Body of pancreas (tissue), 4 donors: ENCODE measurements at regions not wholly inside any gene's neighbourhood (a gene's known extent, or its start where the extent isn't known, plus 50 kb on each side); places are given as distances from the start of the nearest gene placed in this dataset.

Experiments used
- ATAC-seq: fragments of 150-250 bp; one replicate; pipeline ENCODE4 v1.9.1; 2016
- DNase-seq, 4 donors: peaks; one replicate each; pipeline ENCODE4 v3.0.0-alpha.2; 2019
- H3K27ac ChIP-seq, 4 donors: fragments of 200-600 bp; sonication (generic); 1 replicate in 3 of 4; 2 replicates in 1 of 4; pipeline versions ENCODE4 v1.5.1 to v1.6.1; 2016 to 2019; ENCODE audit warnings: mild to moderate bottlenecking in 1 of 4, mixed read lengths in 1 of 4, moderate library complexity in 1 of 4
- H3K27me3 ChIP-seq, 2 donors: fragments of 200-600 bp; sonication (generic); one replicate each; pipeline ENCODE4 v1.6.0; 2016; ENCODE audit warnings: mild to moderate bottlenecking in 1 of 2
- H3K36me3 ChIP-seq, 2 donors: fragments of 200-600 bp; sonication (generic); replicated peaks in 1 of 2; 2 replicates each; pipeline ENCODE4 v1.5.1; 2016; ENCODE audit warnings: low read depth in 2 of 2; ENCODE audit not compliant: insufficient read depth in 1 of 2
- H3K4me1 ChIP-seq: fragments of 200-600 bp; sonication (generic); one replicate; pipeline ENCODE4 v1.6.0; 2016
- H3K4me3 ChIP-seq, 2 donors: fragments of 200-600 bp; sonication (generic); 1 replicate in 1 of 2; 2 replicates in 1 of 2; pipeline ENCODE4 v1.5.1; 2016 to 2019
- H3K9me3 ChIP-seq, 3 donors: fragments of 200-600 bp; sonication (generic); 1 replicate in 2 of 3; 2 replicates in 1 of 3; pipeline ENCODE4 v1.5.1; 2016
- POLR2A ChIP-seq, 3 donors: fragments of 450-650 bp; IDR thresholded peaks; one replicate each; pipeline ENCODE4 v1.6.1; 2016; ENCODE audit warnings: antibody characterized with exemption in 3 of 3, mild to moderate bottlenecking in 2 of 3
- WGBS, 2 donors: methylation state at CpG; one replicate each; pipeline ENCODE4 v1.1.5; 2017; 5-methylcytosine and 5-hydroxymethylcytosine counted together
- intact Hi-C: fragments of 100-400 bp; cut with DNase I; formaldehyde crosslinking; loops from one replicate; pipeline ENCODE4 v1.15.1; 2023
- TF ChIP-seq, protein P1 (sequence below), 7 experiments: fragments of 450-650 bp in 4 of 7; fragments of 200-600 bp in 3 of 7; sonication (generic) in 3 of 7; IDR thresholded peaks; one replicate each; pipeline ENCODE4 v1.5.1; 2016 to 2019; ENCODE audit warnings: antibody characterized with exemption in 7 of 7

DNA sequence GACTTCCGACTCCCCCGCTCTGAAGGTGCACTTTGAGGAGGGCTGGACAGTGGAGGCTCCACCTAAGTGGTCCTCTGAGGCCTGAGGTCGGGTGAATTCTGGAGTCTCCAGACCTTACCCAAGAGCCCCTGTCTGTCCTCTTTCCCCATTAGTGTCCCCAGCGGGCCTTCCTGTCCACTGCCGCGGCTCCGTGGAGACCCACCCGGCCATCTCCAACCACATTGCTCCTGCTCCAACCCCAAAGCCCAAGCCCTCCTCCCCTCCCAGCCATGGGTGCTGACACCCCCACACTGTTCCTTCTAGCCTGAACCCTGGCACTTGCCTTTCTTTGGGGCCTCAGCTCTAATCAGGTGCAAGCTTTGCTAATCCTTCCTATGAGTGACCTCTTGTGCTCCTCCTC lies 283.1 kb upstream of the TNRC6C start:
- no peaks in the 10 kb centered on the region for H3K36me3 ChIP-seq
- WGBS, 2 donors, result 80 to 81% methylated on average over 8 of the region's 8 CpGs
- no peak overlapping the region for H3K27ac ChIP-seq
- DNase-seq (no peak), ATAC-seq (no peak)
- no peak overlapping the region for H3K4me3 ChIP-seq
- peaks cover 0 to 6% of the 10 kb centered on the region in 2 donors for H3K27me3 ChIP-seq
- TF ChIP-seq POLR2A (IDR thresholded peaks at IDR 0.05), result no peak
- TF ChIP-seq, protein P1, sequence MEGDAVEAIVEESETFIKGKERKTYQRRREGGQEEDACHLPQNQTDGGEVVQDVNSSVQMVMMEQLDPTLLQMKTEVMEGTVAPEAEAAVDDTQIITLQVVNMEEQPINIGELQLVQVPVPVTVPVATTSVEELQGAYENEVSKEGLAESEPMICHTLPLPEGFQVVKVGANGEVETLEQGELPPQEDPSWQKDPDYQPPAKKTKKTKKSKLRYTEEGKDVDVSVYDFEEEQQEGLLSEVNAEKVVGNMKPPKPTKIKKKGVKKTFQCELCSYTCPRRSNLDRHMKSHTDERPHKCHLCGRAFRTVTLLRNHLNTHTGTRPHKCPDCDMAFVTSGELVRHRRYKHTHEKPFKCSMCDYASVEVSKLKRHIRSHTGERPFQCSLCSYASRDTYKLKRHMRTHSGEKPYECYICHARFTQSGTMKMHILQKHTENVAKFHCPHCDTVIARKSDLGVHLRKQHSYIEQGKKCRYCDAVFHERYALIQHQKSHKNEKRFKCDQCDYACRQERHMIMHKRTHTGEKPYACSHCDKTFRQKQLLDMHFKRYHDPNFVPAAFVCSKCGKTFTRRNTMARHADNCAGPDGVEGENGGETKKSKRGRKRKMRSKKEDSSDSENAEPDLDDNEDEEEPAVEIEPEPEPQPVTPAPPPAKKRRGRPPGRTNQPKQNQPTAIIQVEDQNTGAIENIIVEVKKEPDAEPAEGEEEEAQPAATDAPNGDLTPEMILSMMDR (IDR thresholded peaks at IDR 0.05), result no peak
- intact Hi-C loops, result no loop called here
- no peaks in the 10 kb centered on the region for H3K9me3 ChIP-seq
- H3K4me1 ChIP-seq, result no peaks in the 10 kb centered on the region

DNA sequence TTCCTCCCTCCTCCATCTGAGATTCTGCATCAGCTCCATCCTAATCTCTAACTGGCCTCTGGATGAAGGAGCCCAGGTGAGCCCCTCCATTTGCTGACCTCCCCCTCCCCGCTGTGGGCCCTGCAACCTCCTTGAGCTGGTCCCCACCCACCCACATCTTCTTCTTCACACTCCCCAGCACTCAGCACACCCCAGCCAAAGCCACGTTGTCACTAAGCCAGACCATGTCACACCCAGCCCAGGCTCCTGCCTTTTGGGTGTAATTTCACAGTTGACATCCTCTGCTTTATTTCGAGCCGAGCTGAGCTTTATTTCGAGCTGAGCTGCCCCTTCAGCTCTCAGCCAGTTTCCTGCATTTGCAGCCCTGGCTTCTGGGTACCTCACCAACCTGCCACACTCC lies 282.7 kb upstream of the TNRC6C start:
- peaks cover 0 to 6% of the 10 kb centered on the region in 2 donors for H3K27me3 ChIP-seq
- ATAC-seq (no peak), DNase-seq (no peak)
- no peak overlapping the region for H3K27ac ChIP-seq
- TF ChIP-seq, protein P1 (IDR thresholded peaks at IDR 0.05), result no peak
- no peak for TF ChIP-seq POLR2A (IDR thresholded peaks at IDR 0.05)
- no peaks in the 10 kb centered on the region for H3K4me1 ChIP-seq
- 30 to 48% methylated on average over 5 of the region's 5 CpGs for WGBS, 2 donors
- no peaks in the 10 kb centered on the region for H3K36me3 ChIP-seq
- intact Hi-C loops, result no loop called here
- no peak overlapping the region for H3K4me3 ChIP-seq
- no peaks in the 10 kb centered on the region for H3K9me3 ChIP-seq

DNA sequence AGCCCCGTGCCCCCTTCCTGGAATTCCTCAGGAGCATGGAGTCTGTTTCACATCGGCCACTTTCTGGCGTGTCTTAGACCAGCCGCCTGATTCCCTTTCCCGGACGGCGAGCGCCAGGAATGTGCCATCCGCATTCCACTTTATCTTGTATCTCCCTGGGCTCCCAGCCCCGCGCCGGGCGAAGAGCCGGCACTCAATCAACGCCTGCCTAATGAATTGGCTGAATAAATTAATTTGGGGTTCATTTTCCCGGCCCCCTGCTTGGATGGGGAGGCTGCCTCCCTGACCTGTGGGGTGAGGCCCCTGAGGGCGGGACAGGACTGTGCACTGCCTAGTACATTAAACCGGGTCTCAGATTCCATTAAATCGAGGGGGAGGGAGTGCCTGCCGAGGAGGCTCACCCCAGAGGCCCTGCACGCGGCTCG lies 282.3 kb upstream of the TNRC6C start:
- H3K9me3 ChIP-seq, result no peaks in the 10 kb centered on the region
- intact Hi-C loops, result no loop called here
- ATAC-seq, result no peak
- no peaks in the 10 kb centered on the region for H3K4me1 ChIP-seq
- no peak overlapping the region for H3K27ac ChIP-seq
- 30 to 41% methylated on average over 22 to 23 of the region's 23 CpGs for WGBS, 2 donors
- TF ChIP-seq, protein P1 (IDR thresholded peaks at IDR 0.05), result no peak
- TF ChIP-seq POLR2A (IDR thresholded peaks at IDR 0.05), result no peak
- DNase-seq, result no peak
- no peak overlapping the region for H3K4me3 ChIP-seq
- peaks cover 0 to 6% of the 10 kb centered on the region in 2 donors for H3K27me3 ChIP-seq
- no peaks in the 10 kb centered on the region for H3K36me3 ChIP-seq

DNA sequence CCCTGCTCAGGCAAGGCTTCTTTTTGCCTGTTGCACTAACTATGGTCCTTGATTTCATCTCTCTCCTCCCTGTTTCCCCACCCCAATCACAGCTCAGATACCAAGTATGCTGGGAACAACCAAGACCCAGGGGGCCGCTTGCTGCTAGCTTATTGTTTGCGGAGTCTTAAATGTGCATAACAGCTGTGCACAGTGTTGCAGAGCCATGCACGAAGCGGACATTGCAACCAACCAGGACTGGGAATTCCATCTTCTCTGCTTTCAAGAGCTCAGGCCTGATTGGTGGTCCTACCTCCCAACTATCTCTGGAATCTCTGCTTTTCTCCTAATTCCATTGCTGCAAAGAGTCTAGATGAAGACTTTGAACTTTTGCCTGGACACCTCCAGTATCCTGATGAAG lies 281.3 kb upstream of the TNRC6C start:
- Histone ChIP-seq H3K36me3 (no peaks in the 10 kb centered on the region), H3K9me3 (no peaks in the 10 kb centered on the region), H3K4me3 (no peak overlapping the region), H3K27ac (no peak overlapping the region), H3K4me1 (no peaks in the 10 kb centered on the region), H3K27me3 (peaks cover 0 to 6% of the 10 kb centered on the region in 2 donors)
- intact Hi-C loops, result no loop called here
- 61 to 67% methylated on average over 4 of the region's 4 CpGs for WGBS, 2 donors
- ATAC-seq, result no peak
- DNase-seq, result no peak
- TF ChIP-seq POLR2A (IDR thresholded peaks at IDR 0.05), result no peak
- TF ChIP-seq, protein P1 (IDR thresholded peaks at IDR 0.05), result no peak

DNA sequence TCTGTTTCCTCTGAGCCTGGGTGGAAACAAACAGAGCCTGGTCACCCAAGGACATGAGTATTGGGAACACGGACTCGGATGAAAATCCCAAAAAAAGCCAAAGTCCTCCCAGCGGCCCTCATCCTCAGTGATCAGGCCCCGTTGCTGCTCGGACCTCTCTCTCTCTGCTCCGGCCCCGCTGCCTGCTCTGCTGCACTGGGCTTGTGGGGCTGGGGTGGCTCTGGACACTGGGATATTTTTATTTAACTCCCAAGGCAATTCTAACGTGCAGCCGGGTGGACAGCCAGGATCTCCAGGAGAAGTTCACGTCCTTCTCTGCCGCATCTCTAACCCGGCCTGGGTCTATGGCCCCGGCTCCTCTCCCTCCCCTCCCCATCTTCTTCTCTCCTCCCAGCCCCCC lies 280.9 kb upstream of the TNRC6C start:
- DNase-seq (no peak), ATAC-seq (no peak)
- Histone ChIP-seq H3K36me3 (no peaks in the 10 kb centered on the region), H3K4me1 (no peaks in the 10 kb centered on the region), H3K27me3 (peaks cover 0 to 6% of the 10 kb centered on the region in 2 donors), H3K27ac (no peak overlapping the region), H3K4me3 (no peak overlapping the region), H3K9me3 (no peaks in the 10 kb centered on the region)
- no peak for TF ChIP-seq POLR2A (IDR thresholded peaks at IDR 0.05)
- TF ChIP-seq, protein P1 (IDR thresholded peaks at IDR 0.05), result no peak
- intact Hi-C loops, result no loop called here
- WGBS, 2 donors, result 48 to 54% methylated on average over 12 to 13 of the region's 13 CpGs
